HepG2 (cell line): ENCODE measurements at regions not wholly inside any gene's neighbourhood (a gene's known extent, or its start where the extent isn't known, plus 50 kb on each side); places are given as distances from the start of the nearest gene placed in this dataset.

Experiments
- KLF9 ChIP-seq: IDR thresholded peaks from 2 replicates; pipeline ENCODE4 v1.6.1; 2016; ENCODE audit warnings: low read depth
- NFYB ChIP-seq: sonication (generic); formaldehyde crosslinking; IDR thresholded peaks from 2 replicates; pipeline ENCODE4 v1.4.0; 2020; ENCODE audit warnings: missing genetic modification reagents
- RBAK ChIP-seq: sonication (generic); formaldehyde crosslinking; IDR thresholded peaks from 2 replicates; pipeline ENCODE4 v1.5.1; 2020; ENCODE audit warnings: mild to moderate bottlenecking, missing genetic modification reagents
- SMARCC2 ChIP-seq: fragments of 450-650 bp; IDR thresholded peaks from 2 replicates; pipeline ENCODE4 v1.6.1; 2017; ENCODE audit warnings: antibody characterized with exemption, mild to moderate bottlenecking
- ZNF777 ChIP-seq: sonication (generic); formaldehyde crosslinking; IDR thresholded peaks from 2 replicates; pipeline ENCODE4 v1.4.0; 2020; ENCODE audit warnings: missing genetic modification reagents
- TF ChIP-seq, protein P1 (sequence below): sonication (generic); formaldehyde crosslinking; IDR thresholded peaks from 2 replicates; pipeline ENCODE4 v1.5.0; 2020; ENCODE audit warnings: mild to moderate bottlenecking, missing genetic modification reagents, moderate library complexity
- TF ChIP-seq, protein P2 (sequence below): sonication (generic); formaldehyde crosslinking; IDR thresholded peaks from 2 replicates; pipeline ENCODE4 v1.4.0; 2020; ENCODE audit warnings: missing genetic modification reagents

DNA sequence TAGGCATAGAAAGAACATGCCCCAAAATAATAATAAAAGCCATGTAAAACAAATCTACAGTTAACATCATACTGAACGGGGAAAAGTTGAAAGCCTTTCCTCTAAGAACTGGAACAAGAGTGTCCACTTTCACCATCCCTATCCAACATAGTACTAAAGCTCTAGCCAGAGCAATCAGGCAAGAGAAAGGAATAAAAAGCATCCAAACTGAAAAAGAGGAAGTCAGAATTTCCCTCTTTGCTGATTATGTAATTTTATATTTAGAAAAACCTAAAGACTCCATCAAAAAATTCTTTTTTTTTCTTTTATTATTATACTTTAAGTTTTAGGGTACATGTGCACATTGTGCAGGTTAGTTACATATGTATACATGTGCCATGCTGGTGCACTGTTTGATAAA lies 661.6 kb upstream of the CBLB start:
- TF ChIP-seq SMARCC2 (no peak), KLF9 (CRISPR knock-in tag) (no peak), NFYB (CRISPR knock-in tag) (no peak), RBAK (CRISPR knock-in tag) (no peak), ZNF777 (no peak)
- TF ChIP-seq, protein P1, sequence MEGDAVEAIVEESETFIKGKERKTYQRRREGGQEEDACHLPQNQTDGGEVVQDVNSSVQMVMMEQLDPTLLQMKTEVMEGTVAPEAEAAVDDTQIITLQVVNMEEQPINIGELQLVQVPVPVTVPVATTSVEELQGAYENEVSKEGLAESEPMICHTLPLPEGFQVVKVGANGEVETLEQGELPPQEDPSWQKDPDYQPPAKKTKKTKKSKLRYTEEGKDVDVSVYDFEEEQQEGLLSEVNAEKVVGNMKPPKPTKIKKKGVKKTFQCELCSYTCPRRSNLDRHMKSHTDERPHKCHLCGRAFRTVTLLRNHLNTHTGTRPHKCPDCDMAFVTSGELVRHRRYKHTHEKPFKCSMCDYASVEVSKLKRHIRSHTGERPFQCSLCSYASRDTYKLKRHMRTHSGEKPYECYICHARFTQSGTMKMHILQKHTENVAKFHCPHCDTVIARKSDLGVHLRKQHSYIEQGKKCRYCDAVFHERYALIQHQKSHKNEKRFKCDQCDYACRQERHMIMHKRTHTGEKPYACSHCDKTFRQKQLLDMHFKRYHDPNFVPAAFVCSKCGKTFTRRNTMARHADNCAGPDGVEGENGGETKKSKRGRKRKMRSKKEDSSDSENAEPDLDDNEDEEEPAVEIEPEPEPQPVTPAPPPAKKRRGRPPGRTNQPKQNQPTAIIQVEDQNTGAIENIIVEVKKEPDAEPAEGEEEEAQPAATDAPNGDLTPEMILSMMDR (CRISPR knock-in tag), result no peak
- TF ChIP-seq, protein P2, sequence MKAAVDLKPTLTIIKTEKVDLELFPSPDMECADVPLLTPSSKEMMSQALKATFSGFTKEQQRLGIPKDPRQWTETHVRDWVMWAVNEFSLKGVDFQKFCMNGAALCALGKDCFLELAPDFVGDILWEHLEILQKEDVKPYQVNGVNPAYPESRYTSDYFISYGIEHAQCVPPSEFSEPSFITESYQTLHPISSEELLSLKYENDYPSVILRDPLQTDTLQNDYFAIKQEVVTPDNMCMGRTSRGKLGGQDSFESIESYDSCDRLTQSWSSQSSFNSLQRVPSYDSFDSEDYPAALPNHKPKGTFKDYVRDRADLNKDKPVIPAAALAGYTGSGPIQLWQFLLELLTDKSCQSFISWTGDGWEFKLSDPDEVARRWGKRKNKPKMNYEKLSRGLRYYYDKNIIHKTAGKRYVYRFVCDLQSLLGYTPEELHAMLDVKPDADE (CRISPR knock-in tag), result no peak
